Hematopoietic multipotent progenitor cell treated with erythropoietin and hydrocortisone succinate and interleukin-3 and kit ligand, for 6 days (in vitro differentiated cells): ENCODE measurements at regions not wholly inside any gene's neighbourhood (a gene's known extent, or its start where the extent isn't known, plus 50 kb on each side); places are given as distances from the start of the nearest gene placed in this dataset.

Experiments
- DNase-seq: peaks from one replicate; pipeline ENCODE4 v3.0.0-alpha.2; 2015

GRCh38 chr12:100675432-100675831, 101.9 kb downstream of the GAS2L3 start:
- peak; percentile 34 for DNase-seq

DNA sequence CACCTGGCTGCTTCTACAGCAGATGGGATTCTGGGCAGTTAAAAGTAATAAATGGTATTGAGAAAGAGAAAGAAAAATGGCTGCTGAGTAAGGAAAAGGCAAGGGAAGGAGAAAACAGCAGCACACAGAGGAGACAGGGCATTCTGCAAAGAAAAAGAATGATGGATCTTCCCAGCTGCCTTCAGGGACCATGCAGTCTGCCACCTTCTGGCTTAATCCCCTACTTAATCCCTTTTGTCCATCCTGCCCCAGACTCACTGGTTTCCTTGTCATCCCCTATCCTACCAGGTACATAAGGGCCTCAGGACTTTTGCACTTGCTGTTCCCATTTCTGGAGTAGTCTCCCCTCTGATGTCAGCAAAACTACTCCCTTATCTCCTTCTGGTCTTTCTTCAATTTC, 107.6 kb downstream of the GAS2L3 start:
- no peak for DNase-seq

GRCh38 chr12:100682178-100682577, 108.7 kb downstream of the GAS2L3 start:
- no peak for DNase-seq

DNA sequence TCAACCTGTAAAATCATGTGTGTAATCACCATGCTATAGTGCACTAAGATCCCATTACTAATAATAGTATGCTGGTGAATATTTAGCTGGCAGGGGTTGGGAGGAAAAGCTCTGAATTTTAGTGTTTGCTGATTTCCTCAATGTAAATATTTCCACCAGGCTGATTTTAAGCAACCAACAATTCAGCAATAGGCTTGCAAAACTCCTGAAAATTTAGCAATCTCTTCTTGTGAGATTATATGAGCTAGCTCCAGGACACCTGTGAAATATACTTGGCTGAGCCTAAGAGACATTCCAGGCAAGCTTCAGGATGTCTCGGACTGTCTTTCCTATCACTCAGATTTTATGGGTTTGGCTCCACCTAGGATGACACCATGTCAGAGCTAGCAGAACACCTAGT, 106.9 kb upstream of the ANO4 start:
- no peak for DNase-seq

DNA sequence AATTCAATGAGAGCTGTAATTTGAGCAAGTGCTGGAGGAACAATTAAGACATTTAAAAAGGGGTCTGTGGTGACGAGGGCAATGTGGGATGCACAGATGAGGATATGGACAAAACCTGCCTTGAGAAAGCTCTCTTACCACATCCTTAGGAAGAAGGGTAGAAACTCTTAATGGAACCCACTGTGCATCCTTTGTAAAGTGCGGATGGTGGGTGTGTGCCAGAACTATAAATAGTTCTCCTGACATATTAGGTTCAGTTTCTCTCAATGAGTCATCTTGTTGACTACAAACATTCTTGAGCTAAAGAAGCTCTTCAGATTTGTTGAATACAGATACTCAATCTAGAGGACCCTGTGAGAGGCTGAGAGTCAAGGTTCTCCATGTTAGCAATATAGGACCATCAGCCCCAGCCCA, 106.1 kb upstream of the ANO4 start:
- no peak for DNase-seq

GRCh38 chr12:100692502-100692901, 102.1 kb upstream of the ANO4 start:
- no peak for DNase-seq

DNA sequence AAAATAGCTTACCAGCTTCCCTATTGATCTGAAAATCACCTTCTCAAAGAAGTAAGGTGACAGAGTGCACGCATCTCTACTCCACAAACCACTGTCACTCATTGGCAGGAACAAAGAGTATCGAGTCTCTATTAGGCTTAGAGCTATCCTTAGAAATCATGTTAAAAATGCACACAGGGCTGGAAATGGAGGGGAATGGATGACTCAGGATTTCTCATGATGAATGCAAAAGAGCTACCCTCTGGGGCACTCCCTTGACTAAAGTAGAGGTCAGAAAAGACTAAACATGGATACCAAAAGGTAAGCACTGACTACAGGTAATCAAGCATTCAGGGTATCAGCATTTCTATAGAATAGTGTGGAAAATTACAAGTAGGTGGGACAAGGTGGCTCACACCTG, 96.1 kb upstream of the ANO4 start:
- no peak for DNase-seq

- peak; percentile 17 for DNase-seq
Observed at GRCh38 chr12:100699209-100699608, 95.4 kb upstream of the ANO4 start.

- no peak for DNase-seq
Observed at GRCh38 chr12:100703337-100703736, 91.2 kb upstream of the ANO4 start.

DNA sequence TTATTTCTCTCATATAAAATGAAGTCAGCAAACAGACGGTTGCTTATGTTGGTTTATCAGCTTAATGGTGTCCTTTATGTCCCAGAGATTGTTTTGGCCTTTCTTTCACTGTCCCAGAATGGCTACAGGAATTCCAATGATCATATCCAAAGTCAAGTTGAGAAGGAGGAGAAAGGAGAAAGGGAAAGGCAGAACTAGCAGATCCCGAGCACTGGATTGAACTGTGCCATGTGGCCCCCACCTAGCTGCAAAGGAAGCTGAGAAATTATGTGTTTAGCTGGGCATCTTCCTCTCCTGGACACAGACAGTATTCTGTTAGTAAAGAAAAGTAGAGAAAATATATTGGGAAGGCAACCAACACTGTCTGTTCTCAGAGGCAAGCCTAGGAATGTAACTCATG, 90.7 kb upstream of the ANO4 start:
- DNase-seq = no peak

GRCh38 chr12:100706033-100706432, 88.5 kb upstream of the ANO4 start:
- DNase-seq = no peak

DNA sequence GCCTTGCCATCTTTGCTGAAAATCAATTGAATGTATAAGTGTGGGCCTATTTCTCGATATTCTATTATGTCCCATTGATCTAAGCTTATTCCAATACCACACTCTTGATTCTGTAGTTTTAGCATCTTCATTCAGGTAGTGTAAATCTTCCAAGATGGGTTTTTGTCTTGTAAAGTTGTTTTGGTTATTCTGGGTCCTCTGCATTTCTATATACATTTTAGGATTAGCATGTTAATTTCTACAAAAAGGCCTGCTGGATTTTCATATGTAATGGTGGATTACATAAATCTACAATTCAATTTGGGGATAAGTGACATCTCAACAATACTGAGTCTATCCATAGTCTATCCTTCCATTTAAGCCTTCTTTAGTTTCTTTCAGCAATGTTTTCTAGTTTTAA, 86.0 kb upstream of the ANO4 start:
- DNase-seq = no peak

DNA sequence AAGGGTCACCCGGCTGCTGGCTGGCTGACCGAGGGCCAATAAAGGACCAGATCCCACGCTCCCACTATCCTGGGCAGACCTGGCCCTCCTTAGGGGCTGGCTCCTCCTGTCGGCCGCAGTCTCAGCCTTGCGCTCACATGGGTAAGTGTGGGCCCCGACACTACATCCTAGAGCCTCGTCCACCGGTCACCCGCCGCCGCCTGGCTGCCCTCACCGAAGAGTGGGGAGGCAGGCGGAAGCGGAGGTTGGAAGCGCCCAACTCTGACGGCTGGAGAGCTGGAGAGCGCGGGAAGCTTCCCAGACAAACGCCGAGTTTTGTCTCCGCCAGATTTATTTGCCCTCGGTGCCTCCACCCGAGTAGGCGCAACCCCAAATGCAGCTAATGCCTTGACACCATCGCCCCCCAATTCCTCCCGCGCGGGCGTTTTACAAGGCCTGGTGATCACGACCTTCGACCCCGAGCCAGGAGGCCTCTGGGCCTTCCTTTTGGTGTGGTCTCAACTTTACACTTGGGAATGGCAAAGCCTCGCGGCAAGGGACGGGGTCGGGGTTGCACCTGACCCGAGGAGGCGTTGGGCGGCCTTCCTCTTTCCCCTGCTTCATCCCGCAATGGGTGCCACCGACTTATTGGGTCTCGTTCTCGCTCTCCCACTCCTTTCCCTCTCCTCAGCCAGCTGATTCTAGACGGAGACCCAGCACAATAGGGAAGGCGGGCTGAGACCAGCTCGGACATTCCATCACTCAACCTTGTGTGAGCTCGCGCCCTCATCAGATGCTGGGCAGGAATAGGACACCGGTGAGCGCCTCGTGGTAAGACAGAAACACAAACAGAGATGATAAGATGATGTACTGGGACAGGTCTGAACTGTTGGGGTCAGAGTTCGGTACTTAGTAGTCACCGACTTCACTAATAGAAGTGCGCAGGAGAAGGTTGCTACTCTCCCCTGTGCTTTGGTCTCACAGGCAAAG, 78.3 kb upstream of the ANO4 start:
- no peak for DNase-seq

DNA sequence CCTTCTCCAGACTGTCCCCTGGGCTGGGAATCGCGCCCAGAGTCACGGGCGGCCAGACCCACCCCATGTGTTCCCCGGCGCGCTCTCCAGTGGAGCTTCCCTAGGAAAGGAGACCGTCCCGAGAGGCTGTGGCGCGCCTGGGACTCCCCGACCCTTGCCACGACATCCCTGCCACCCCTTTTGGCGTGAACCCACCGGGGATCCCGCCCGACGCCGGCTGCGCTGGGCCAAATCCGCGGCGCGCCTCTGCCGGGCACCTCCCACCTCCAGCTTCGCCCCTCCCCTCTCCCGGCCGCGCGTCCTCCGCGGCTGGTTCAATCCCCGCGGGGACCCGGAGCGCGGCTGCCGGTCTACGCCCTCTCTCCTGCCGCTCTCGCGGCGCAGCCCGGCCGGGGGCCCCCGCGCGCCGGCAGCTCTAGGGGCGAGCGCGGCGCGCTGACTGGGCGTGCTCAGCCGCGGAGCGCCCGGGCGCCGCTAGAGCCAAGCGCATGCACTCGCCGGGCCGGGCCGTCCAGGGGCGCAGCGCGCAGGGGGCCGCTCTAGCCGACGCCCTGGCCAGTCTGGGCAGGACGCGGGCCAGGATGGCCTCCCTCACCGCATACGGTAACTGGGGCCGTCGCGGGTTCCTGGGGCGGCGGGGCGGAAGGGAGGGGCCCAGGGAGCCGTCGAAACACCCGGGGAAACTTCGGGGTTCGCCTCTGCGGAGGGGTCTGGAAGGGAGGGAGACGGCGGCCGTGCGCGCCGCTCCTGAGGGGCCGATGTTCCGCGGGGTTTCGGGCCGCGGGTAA, 77.4 kb upstream of the ANO4 start:
- no peak for DNase-seq

- no peak for DNase-seq
Observed at GRCh38 chr12:100717733-100718067, 76.9 kb upstream of the ANO4 start.

DNA sequence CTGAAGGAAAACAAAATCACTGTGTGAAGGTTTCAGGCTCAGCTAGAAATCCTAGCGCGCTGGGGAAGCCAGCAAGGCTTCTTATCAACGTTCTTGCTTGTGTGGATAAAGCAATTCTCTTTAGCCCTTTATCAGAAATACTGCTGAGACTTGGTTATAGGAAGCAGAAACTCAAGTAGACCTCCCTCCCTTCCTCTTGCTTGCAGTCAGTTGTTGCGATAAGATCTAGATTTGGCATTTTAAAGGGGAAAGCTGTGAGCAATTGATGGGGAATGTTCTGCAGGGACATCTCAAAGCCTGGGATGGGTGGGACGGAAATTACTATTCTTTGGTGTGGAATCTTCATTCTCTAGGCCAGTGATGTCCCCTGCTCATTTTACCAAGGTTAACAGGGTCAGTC, 76.4 kb upstream of the ANO4 start:
- DNase-seq = no peak

GRCh38 chr12:100720016-100720654, 74.4 kb upstream of the ANO4 start:
- no peak for DNase-seq

DNA sequence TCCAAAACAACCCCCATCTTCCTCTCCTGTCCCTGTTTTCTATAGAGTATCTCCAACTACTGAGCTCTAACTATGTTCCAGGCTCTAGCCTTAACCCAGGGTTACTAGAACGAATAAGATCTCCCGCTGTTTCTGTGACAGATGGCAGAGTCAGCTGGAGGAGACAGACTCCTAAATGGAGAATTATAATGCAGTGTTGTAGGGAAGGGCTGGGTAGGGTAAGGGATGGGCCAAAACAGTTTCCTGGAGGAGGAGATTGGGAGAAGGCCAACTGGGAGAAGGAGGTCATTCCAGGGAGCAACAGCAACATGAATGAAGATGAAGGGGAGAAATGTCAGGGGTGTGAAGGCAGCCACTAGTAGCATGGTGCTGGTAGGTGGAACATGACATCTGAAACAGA, 73.4 kb upstream of the ANO4 start:
- DNase-seq = no peak

DNA sequence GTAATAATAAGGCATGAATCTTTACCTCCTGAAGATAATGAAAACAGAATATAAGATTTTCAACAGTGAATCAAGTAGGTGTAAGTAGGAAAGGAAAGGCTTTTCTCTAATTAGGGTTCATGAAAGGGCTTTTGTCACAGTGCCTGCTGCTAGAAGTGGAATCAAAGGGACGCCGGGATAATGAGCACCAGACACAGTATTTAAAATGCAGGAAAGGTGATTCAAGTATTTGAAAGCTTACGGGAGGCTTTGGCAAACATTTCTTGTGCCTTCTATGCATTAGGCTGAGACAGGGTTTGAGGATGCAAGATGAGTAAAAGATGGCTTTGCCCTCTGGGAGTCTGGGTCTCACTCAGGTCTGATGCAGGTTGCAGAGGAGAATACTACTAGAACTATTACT, 70.5 kb upstream of the ANO4 start:
- no peak for DNase-seq

DNA sequence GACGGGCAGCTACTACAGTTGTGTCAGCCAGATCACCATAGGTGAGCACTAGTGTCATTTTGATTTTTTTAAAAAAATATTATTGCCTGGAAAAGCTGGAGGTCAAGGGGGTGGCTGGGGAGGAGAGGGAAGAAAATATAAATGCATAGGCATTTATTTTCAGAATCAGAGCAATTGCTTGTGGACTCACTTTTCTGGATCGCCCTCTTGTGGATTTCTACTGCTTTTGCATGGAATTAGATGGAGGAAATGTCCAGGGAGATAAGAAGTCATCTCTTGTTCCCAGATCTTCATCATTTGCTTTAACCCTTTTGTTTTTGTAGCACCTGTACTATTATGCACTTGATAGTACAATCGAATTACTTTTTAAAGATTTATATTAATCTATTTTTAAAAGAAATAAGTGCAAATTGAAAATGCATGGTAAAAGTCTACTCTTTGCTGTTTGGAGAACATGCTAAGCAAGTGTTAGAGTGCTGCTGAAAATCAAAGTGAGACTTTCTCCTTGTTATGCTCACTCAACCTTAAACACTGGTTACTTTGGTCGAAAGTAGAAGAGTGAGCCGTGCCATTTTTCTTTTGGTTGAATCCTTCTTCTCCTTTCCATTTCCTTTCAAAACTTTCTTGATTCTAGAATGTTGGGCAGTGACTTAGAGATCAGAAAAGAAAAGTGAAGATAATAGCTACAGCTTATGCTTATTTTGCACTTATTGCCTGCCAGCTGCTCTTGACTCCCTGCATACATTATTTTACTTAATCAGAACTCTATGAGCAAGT, 60.6 kb upstream of the ANO4 start:
- DNase-seq = peak; percentile 52

- DNase-seq = no peak
Observed at GRCh38 chr12:100737168-100737567, 57.4 kb upstream of the ANO4 start.

DNA sequence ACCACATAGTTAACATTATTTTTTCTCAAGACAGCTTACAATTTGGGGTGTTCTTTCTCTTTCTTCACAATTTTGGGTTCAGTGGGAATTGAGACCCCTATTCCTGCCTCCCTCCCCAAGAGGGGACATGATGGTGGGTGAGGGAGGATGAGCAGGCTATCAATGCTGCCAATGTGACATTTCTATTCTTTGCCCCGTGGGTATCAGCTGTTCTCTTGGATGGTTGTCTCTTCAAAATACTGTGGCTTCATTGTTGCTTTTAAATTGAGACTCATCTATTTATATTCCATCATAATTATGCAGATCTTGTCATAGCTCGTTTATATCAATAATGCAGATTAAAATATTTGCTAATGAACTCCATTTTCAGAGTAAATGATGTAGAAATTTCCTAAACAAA, 56.5 kb upstream of the ANO4 start:
- no peak for DNase-seq
